ENCODE measurements at regions not wholly inside any gene's neighbourhood (a gene's known extent, or its start where the extent isn't known, plus 50 kb on each side); places are given as distances from the start of the nearest gene placed in this dataset.

- TF ChIP-seq CTCF (IDR thresholded peaks at IDR 0.05) (no peak), POLR2A (IDR thresholded peaks at IDR 0.05) (no peak), EP300 (IDR thresholded peaks at IDR 0.05) (no peak)
Measured at GRCh38 chr6:11418290-11418905, 119.2 kb upstream of the TMEM170B start.
